HEK293 (cell line): ENCODE measurements at regions not wholly inside any gene's neighbourhood (a gene's known extent, or its start where the extent isn't known, plus 50 kb on each side); places are given as distances from the start of the nearest gene placed in this dataset.

ENCODE experiments used
- CTCF ChIA-PET: fragments of 350-600 bp; formaldehyde crosslinking; extraction: SDS; loops from one replicate; lab custom pipeline; 2021; ENCODE audit warnings: antibody characterized with exemption; lab: Yijun Ruan, JAX
- POLR2A ChIA-PET: fragments of 300-600 bp; formaldehyde crosslinking; extraction: SDS; loops from one replicate; lab custom pipeline; 2020; ENCODE audit warnings: antibody characterized with exemption, inconsistent platforms; lab: Yijun Ruan, JAX
- H3K27ac ChIP-seq: fragments of 200-500 bp; sonication (Bioruptor generic); 2 replicates; pipeline ENCODE4 v1.5.1; 2014; ENCODE audit warnings: low read depth, low read length, control low read depth, inconsistent platforms; ENCODE audit errors: extremely low read depth
- H3K36me3 ChIP-seq, 2 experiments: fragments of 200-500 bp in 1 of 2; sonication (Bioruptor generic) in 1 of 2; 1 replicate in 1 of 2; 2 replicates in 1 of 2; pipeline ENCODE4 v1.5.1; 2014 to 2017; ENCODE audit warnings: inconsistent platforms in 2 of 2, low read length in 2 of 2; ENCODE audit not compliant: control insufficient read depth in 2 of 2, insufficient read depth in 1 of 2
- H3K4me1 ChIP-seq: fragments of 200-500 bp; sonication (Bioruptor generic); 2 replicates; pipeline ENCODE4 v1.5.1; 2014; ENCODE audit warnings: mild to moderate bottlenecking, low read length, inconsistent platforms; ENCODE audit not compliant: control insufficient read depth, insufficient read depth
- H3K4me3 ChIP-seq: 2 replicates; pipeline ENCODE4 v1.5.1; 2011; ENCODE audit warnings: low read depth, mild to moderate bottlenecking, control low read depth, low read length, moderate library complexity
- H3K9me3 ChIP-seq: fragments of 200-500 bp; sonication (Bioruptor generic); 2 replicates; pipeline ENCODE4 v1.5.1; 2014; ENCODE audit warnings: low read depth, low read length, inconsistent platforms; ENCODE audit not compliant: control insufficient read depth, insufficient read depth
- IKZF3 ChIP-seq: fragments of 450-650 bp; IDR thresholded peaks from 2 replicates; pipeline ENCODE4 v1.5.0; 2018; ENCODE audit warnings: missing biosample characterization, mild to moderate bottlenecking, missing genetic modification characterization, moderate library complexity
- PRDM10 ChIP-seq: fragments of 450-650 bp; formaldehyde crosslinking; IDR thresholded peaks from 2 replicates; pipeline ENCODE4 v1.5.1; 2016; ENCODE audit warnings: missing biosample characterization, missing genetic modification characterization
- PRDM4 ChIP-seq: fragments of 450-650 bp; formaldehyde crosslinking; IDR thresholded peaks from 2 replicates; pipeline ENCODE4 v1.5.1; 2017; ENCODE audit warnings: missing biosample characterization, missing genetic modification characterization
- PRDM6 ChIP-seq: fragments of 450-650 bp; formaldehyde crosslinking; IDR thresholded peaks from 2 replicates; pipeline ENCODE4 v1.5.1; 2017; ENCODE audit warnings: missing biosample characterization, missing genetic modification characterization
- SETDB1 ChIP-seq: IDR thresholded peaks from one replicate; pipeline ENCODE4 v1.6.1; 2017; ENCODE audit warnings: mild to moderate bottlenecking, low read length, moderate library complexity, mixed read lengths; ENCODE audit not compliant: insufficient read length
- TSHZ1 ChIP-seq: fragments of 450-650 bp; formaldehyde crosslinking; IDR thresholded peaks from 2 replicates; pipeline ENCODE4 v1.5.1; 2016; ENCODE audit warnings: missing biosample characterization, missing genetic modification characterization, borderline replicate concordance
- ZBTB11 ChIP-seq: fragments of 450-650 bp; formaldehyde crosslinking; conservative IDR thresholded peaks from 2 replicates; pipeline ENCODE4 v1.5.1; 2016; ENCODE audit warnings: low read depth, missing biosample characterization, missing genetic modification characterization
- ZEB2 ChIP-seq: fragments of 450-650 bp; formaldehyde crosslinking; IDR thresholded peaks from 2 replicates; pipeline ENCODE4 v1.5.1; 2016; ENCODE audit warnings: missing biosample characterization, missing genetic modification characterization
- ZNF133 ChIP-seq: fragments of 450-650 bp; formaldehyde crosslinking; IDR thresholded peaks from 2 replicates; pipeline ENCODE4 v1.5.1; 2016; ENCODE audit warnings: missing biosample characterization, missing genetic modification characterization
- ZNF157 ChIP-seq: fragments of 450-650 bp; formaldehyde crosslinking; IDR thresholded peaks from 2 replicates; pipeline ENCODE4 v1.5.1; 2016; ENCODE audit warnings: missing biosample characterization, missing genetic modification characterization
- ZNF184 ChIP-seq: fragments of 450-650 bp; IDR thresholded peaks from 2 replicates; pipeline ENCODE4 v1.5.1; 2018; ENCODE audit warnings: missing biosample characterization, mild to moderate bottlenecking, missing genetic modification characterization
- ZNF248 ChIP-seq: fragments of 450-650 bp; formaldehyde crosslinking; IDR thresholded peaks from 2 replicates; pipeline ENCODE4 v1.5.1; 2017; ENCODE audit warnings: missing biosample characterization, missing genetic modification characterization
- ZNF311 ChIP-seq: fragments of 450-650 bp; formaldehyde crosslinking; IDR thresholded peaks from 2 replicates; pipeline ENCODE4 v1.5.1; 2017; ENCODE audit warnings: missing biosample characterization, missing genetic modification characterization, borderline replicate concordance
- ZNF341 ChIP-seq: fragments of 450-650 bp; formaldehyde crosslinking; IDR thresholded peaks from 2 replicates; pipeline ENCODE4; 2016; ENCODE audit warnings: low read depth, missing biosample characterization, missing genetic modification characterization
- ZNF394 ChIP-seq: fragments of 450-650 bp; formaldehyde crosslinking; IDR thresholded peaks from 2 replicates; pipeline ENCODE4 v1.5.1; 2016; ENCODE audit warnings: missing biosample characterization, missing genetic modification characterization, mild to moderate bottlenecking, moderate library complexity, borderline replicate concordance
- ZNF530 ChIP-seq: fragments of 450-650 bp; formaldehyde crosslinking; IDR thresholded peaks from 2 replicates; pipeline ENCODE4 v1.5.1; 2016; ENCODE audit warnings: low read depth, missing biosample characterization, missing genetic modification characterization
- ZNF664 ChIP-seq: fragments of 450-650 bp; formaldehyde crosslinking; IDR thresholded peaks from 2 replicates; pipeline ENCODE4 v1.5.1; 2016; ENCODE audit warnings: missing biosample characterization, missing genetic modification characterization
- ZNF777 ChIP-seq: fragments of 450-650 bp; formaldehyde crosslinking; IDR thresholded peaks from 2 replicates; pipeline ENCODE4 v1.5.1; 2017; ENCODE audit warnings: missing biosample characterization, missing genetic modification characterization, borderline replicate concordance
- ZNF837 ChIP-seq: fragments of 450-650 bp; formaldehyde crosslinking; IDR thresholded peaks from 2 replicates; pipeline ENCODE4 v1.5.1; 2016; ENCODE audit warnings: missing biosample characterization, missing genetic modification characterization

GRCh38 chr13:53152057-53152421 lies 123.4 kb downstream of the OLFM4 start:
- TF ChIP-seq ZNF248 (tag by site-specific recombination) (no peak), ZNF530 (tag by site-specific recombination) (no peak), ZNF157 (no peak), ZNF133 (tag by site-specific recombination) (no peak), ZNF837 (tag by site-specific recombination) (no peak)

GRCh38 chr13:53158201-53158600 lies 129.6 kb downstream of the OLFM4 start:
- Histone ChIP-seq H3K4me3 (no peak overlapping the region), H3K4me1 (no peaks in the 10 kb centered on the region), H3K9me3 (no peaks in the 10 kb centered on the region), H3K27ac (no peak overlapping the region), H3K36me3 (no peaks in the 10 kb centered on the region)
- POLR2A ChIA-PET = no interaction called here
- CTCF ChIA-PET = no interaction called here
- TF ChIP-seq ZNF311 (no peak), ZBTB11 (tag by site-specific recombination) (no peak), ZNF777 (tag by site-specific recombination) (no peak), TSHZ1 (no peak), ZEB2 (tag by site-specific recombination) (no peak), IKZF3 (tag by site-specific recombination) (no peak), PRDM6 (tag by site-specific recombination) (no peak), PRDM4 (tag by site-specific recombination) (no peak), ZNF394 (tag by site-specific recombination) (no peak), ZNF341 (tag by site-specific recombination) (no peak), PRDM10 (no peak), ZNF664 (tag by site-specific recombination) (no peak), SETDB1 (no peak), ZNF184 (tag by site-specific recombination) (no peak)

More at GRCh38 chr13:53152057-53152421, 123.4 kb downstream of the OLFM4 start:
- H3K36me3 ChIP-seq = no peaks in the 10 kb centered on the region
- H3K4me1 ChIP-seq = no peaks in the 10 kb centered on the region
- H3K4me3 ChIP-seq = no peak overlapping the region
- CTCF ChIA-PET = interaction anchor here (0.5 to 2.1 kb wide), 33 partner anchors 8 to 534 kb away, joined by 3 to 33 read pairs (median 4); partner anchors contain the start of gene SUGT1
- no peak overlapping the region for H3K27ac ChIP-seq
- no peaks in the 10 kb centered on the region for H3K9me3 ChIP-seq
- POLR2A ChIA-PET = no interaction called here
